ENCODE measurements at regions not wholly inside any gene's neighbourhood (a gene's known extent, or its start where the extent isn't known, plus 50 kb on each side); places are given as distances from the start of the nearest gene placed in this dataset.
A peak's percentile ranks its signal among the peaks of the same experiment; 100 is the strongest.

DNA sequence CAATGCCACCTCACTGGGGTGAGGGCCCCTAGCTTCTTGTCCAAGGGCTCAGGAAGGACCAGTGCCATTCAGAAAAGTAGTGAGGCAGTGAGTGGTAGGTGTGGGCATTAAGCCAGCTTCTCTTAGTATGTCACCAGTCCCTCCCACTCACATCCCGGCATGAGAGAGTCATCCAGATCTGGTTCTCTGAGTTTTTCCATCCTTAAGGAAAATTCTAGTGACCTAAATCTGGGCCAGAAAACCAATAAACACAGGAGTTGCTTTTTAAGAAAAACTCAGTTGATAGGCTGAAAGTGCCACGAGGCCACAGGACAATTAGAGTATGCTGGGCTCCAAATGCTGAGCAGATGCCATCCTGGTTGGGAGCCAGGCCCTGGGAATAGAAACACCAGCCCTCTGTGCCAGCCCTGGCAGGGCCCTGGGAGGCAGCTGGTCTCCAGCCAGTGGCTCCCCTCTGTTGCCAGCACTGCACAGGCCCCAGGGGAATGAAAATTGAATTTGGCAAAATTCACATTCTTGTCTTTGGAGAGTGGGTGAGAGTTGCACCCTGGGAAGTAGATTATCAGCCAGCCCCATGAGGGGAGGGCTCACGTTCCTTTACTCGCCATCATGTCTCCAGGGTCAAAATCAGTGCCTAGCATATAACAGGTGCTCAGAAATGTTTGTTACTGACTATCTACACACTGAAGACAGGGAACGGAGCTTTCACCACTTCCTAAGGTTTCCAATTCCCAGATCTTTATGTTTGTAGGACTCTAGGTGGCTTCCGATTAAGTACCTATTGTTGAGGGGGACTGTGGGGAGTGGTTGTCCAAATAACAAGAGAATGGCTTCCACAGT is 52.8 kb downstream of the FAM43A start:
- H4K20me1 ChIP-seq (ENCODE audit: insufficient read depth, low read length) = no peaks in the 10 kb centered on the region
- H3K4ac ChIP-seq (ENCODE audit: low read depth, low read length) = no peak overlapping the region
- H2BK15ac ChIP-seq (ENCODE audit: low read depth, low read length) = no peak overlapping the region
- no peak overlapping the region for H4K91ac ChIP-seq (ENCODE audit: insufficient read depth, low read depth, low read length)
- no peak overlapping the region for H4K8ac ChIP-seq (ENCODE audit: low read depth in 2 of 2, low read length in 2 of 2)
- H3K9ac ChIP-seq (ENCODE audit: low read depth, low read length) = no peak overlapping the region
- DNase-seq = peak; percentile 72
- peaks cover 7% of the 10 kb centered on the region; the same call in 1 of the 2 replicates for H3K9me1 ChIP-seq (ENCODE audit: insufficient read depth, low read length)
- no peak overlapping the region for H3K14ac ChIP-seq (replicated peaks; ENCODE audit: low read depth, low read length)
- H3K4me1 ChIP-seq (ENCODE audit: control insufficient read depth, insufficient read depth, low read length) = peaks cover 2% of the 10 kb centered on the region; the same call in 1 of the 2 replicates
- CTCF ChIA-PET = interaction anchor here (0.6 kb wide), 1 partner anchor 56 kb away, joined by 3 read pairs; no protein-coding TSS in a partner anchor
- TF ChIP-seq RCOR1 (IDR thresholded peaks at IDR 0.05; ENCODE audit: insufficient replicate concordance, low read length) (no peak), MAFK (IDR thresholded peaks at IDR 0.05; ENCODE audit: low read depth, low read length) (no peak), CHD1 (IDR thresholded peaks at IDR 0.05; ENCODE audit: low read depth, low read length) (no peak)
- TF ChIP-seq, protein P1, sequence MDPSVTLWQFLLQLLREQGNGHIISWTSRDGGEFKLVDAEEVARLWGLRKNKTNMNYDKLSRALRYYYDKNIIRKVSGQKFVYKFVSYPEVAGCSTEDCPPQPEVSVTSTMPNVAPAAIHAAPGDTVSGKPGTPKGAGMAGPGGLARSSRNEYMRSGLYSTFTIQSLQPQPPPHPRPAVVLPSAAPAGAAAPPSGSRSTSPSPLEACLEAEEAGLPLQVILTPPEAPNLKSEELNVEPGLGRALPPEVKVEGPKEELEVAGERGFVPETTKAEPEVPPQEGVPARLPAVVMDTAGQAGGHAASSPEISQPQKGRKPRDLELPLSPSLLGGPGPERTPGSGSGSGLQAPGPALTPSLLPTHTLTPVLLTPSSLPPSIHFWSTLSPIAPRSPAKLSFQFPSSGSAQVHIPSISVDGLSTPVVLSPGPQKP (IDR thresholded peaks at IDR 0.05; ENCODE audit: borderline replicate concordance, low read depth, low read length) = no peak
- no peak overlapping the region for H4K5ac ChIP-seq (ENCODE audit: low read depth, low read length)
- no peak overlapping the region for H2AK5ac ChIP-seq (ENCODE audit: low read depth, low read length)
- H3K27ac ChIP-seq (ENCODE audit: insufficient read depth, low read length) = no peak overlapping the region
- H3K36me3 ChIP-seq (ENCODE audit: control insufficient read depth, insufficient read depth, low read length) = no peaks in the 10 kb centered on the region
- ATAC-seq (ENCODE audit: low read depth) = peak; percentile 17; the same call in 1 of the 2 replicates
- no peak overlapping the region for H3K18ac ChIP-seq (ENCODE audit: low read depth, low read length)
- POLR2A ChIA-PET (ENCODE audit: unreplicated experiment) = no interaction called here
- no peaks in the 10 kb centered on the region for H3K79me1 ChIP-seq (ENCODE audit: low read depth in 1 of 2, low read length in 2 of 2)
- H3K23ac ChIP-seq (ENCODE audit: low read depth, low read length) = no peak overlapping the region
- no peak overlapping the region for H2AFZ ChIP-seq (replicated peaks; ENCODE audit: low read length, poor library complexity)
- dilution Hi-C loops (cut with HindIII; ENCODE audit: low sequenced_read_pairs, unreplicated experiment) = no loop called here
- peaks cover 31% of the 10 kb centered on the region for H3K27me3 ChIP-seq (ENCODE audit: control insufficient read depth, insufficient read depth, low read length)
- H2AK9ac ChIP-seq (replicated peaks; ENCODE audit: low read depth, low read length, poor library complexity) = no peak overlapping the region
- in situ Hi-C loops (cut with MboI; ENCODE audit: low sequenced_read_pairs) = no loop called here
- no peak overlapping the region for H2BK5ac ChIP-seq (ENCODE audit: low read depth, low read length, poor library complexity, severe bottlenecking)
- H2BK20ac ChIP-seq (ENCODE audit: low read depth, low read length) = no peak overlapping the region
- no peak overlapping the region for H2BK120ac ChIP-seq (ENCODE audit: low read depth, low read length)
- 73% methylated on average over 3 of the region's 6 CpGs; no CpG with 5 or more reads in 1 of the 2 experiments for WGBS, 2 experiments (ENCODE audit: extremely low coverage in 2 of 2, insufficient read length in 1 of 2)
- no peak overlapping the region for H3K4me2 ChIP-seq (ENCODE audit: low read depth, low read length)
- peaks cover 8% of the 10 kb centered on the region for H3K9me3 ChIP-seq (ENCODE audit: control insufficient read depth, insufficient read depth, low read length)
- no peak overlapping the region for H3K4me3 ChIP-seq (ENCODE audit: insufficient read depth, low read depth, low read length)
- intact Hi-C loops (cut with micrococcal nuclease) = no loop called here
- no peak overlapping the region for H3K56ac ChIP-seq (ENCODE audit: extremely low read depth, insufficient read depth, low read length)
- no TSS peak for BruUV-seq (replicated peaks)

Data from IMR-90 (cell line).